ENCODE measurements at regions not wholly inside any gene's neighbourhood (a gene's known extent, or its start where the extent isn't known, plus 50 kb on each side); places are given as distances from the start of the nearest gene placed in this dataset.

DNA sequence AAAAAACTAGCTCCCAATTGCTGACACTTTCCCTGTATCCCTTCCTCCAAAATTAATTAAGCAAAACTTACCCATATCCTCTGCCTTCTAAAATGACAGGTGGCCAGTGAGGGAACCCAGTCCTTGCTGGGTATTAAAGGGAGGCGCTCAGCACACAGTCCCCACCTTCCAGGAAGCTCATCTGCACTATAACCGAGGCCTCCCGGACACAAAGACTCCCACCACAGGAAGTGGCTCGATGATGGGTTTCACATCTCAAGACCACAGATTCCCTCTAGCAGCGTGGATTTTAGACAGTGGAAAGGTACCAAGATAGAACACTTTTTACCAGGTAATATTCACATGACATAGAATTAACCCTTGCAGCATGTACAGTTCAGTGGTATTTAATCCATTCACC is 126.8 kb upstream of the NCOR2 start:
- no TSS peak for BruUV-seq (replicated peaks)
- in situ Hi-C loops (cut with HindIII; ENCODE audit: low pct_unique_long_range_greater_than_20kb, low sequenced_read_pairs) (no loop called here), intact Hi-C loops (cut with micrococcal nuclease; ENCODE audit: unreplicated experiment) (no loop called here)
- Histone ChIP-seq H3K4me1 (ENCODE audit: control insufficient read depth, insufficient read depth, low read length) (peaks cover 17% of the 10 kb centered on the region), H3K27me3 (ENCODE audit: control insufficient read depth, insufficient read depth, low read length) (no peaks in the 10 kb centered on the region), H3K27ac (ENCODE audit: low read length) (peak overlapping the region; percentile 3; the same call in 1 of the 2 replicates), H3K9me3 (ENCODE audit: control insufficient read depth, insufficient read depth, low read depth, low read length) (peaks cover 7% of the 10 kb centered on the region; the same call in 1 of the 2 replicates), H3K4me3 (ENCODE audit: low read depth in 2 of 2, low read length in 2 of 2) (no peak overlapping the region), H3K36me3 (ENCODE audit: control insufficient read depth, insufficient read depth, low read length) (no peaks in the 10 kb centered on the region)
- no peak for TF ChIP-seq SIN3A (IDR thresholded peaks at IDR 0.05; ENCODE audit: borderline replicate concordance, insufficient read depth, low read depth, low read length)
- ATAC-seq = no peak
- ChIA-PET POLR2A (interaction anchor here (0.7 kb wide), 1 partner anchor 94 kb away, joined by 3 read pairs; no protein-coding TSS in a partner anchor), CTCF (no interaction called here)
- DNase-seq (ENCODE audit: low read depth, low spot score) = no peak

DNA sequence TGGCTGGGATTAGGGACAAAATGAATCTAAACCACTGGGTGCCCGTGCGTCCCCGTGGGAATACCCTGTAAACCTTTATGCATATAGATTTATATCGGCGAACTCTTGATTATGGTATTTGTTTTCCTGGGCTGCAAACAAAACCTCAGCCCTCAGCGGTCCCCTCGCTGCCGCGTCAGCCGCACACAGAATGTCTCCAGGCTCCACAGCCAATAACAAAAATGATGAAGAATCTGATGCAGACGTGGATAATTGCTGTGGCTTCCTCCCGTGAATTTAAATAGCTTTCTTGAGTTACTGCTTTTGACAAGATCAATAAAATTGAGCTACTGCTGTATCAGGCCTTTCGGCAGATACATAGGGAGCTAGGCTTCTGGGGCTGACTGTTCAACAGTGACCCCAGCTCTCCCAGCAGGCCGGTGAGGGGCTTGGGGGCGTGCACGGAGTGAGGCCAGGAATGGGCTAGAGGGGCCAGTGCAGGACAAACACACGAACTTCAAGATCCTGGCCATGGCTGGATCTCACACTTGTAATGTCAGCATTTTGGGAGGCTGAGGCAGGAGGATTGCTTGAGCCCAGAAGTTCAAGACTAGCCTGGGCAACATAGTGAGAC is 125.8 kb upstream of the NCOR2 start:
- peaks cover 23% of the 10 kb centered on the region for H3K4me1 ChIP-seq (ENCODE audit: control insufficient read depth, insufficient read depth, low read length)
- H3K9me3 ChIP-seq (ENCODE audit: control insufficient read depth, insufficient read depth, low read depth, low read length) = peaks cover 7% of the 10 kb centered on the region; the same call in 1 of the 2 replicates
- ATAC-seq (no peak), DNase-seq (ENCODE audit: low read depth, low spot score) (no peak)
- H3K27ac ChIP-seq (ENCODE audit: low read length) = no peak overlapping the region
- in situ Hi-C loops (cut with HindIII; ENCODE audit: low pct_unique_long_range_greater_than_20kb, low sequenced_read_pairs) (no loop called here), intact Hi-C loops (cut with micrococcal nuclease; ENCODE audit: unreplicated experiment) (no loop called here)
- H3K36me3 ChIP-seq (ENCODE audit: control insufficient read depth, insufficient read depth, low read length) = no peaks in the 10 kb centered on the region
- TF ChIP-seq, protein P1, sequence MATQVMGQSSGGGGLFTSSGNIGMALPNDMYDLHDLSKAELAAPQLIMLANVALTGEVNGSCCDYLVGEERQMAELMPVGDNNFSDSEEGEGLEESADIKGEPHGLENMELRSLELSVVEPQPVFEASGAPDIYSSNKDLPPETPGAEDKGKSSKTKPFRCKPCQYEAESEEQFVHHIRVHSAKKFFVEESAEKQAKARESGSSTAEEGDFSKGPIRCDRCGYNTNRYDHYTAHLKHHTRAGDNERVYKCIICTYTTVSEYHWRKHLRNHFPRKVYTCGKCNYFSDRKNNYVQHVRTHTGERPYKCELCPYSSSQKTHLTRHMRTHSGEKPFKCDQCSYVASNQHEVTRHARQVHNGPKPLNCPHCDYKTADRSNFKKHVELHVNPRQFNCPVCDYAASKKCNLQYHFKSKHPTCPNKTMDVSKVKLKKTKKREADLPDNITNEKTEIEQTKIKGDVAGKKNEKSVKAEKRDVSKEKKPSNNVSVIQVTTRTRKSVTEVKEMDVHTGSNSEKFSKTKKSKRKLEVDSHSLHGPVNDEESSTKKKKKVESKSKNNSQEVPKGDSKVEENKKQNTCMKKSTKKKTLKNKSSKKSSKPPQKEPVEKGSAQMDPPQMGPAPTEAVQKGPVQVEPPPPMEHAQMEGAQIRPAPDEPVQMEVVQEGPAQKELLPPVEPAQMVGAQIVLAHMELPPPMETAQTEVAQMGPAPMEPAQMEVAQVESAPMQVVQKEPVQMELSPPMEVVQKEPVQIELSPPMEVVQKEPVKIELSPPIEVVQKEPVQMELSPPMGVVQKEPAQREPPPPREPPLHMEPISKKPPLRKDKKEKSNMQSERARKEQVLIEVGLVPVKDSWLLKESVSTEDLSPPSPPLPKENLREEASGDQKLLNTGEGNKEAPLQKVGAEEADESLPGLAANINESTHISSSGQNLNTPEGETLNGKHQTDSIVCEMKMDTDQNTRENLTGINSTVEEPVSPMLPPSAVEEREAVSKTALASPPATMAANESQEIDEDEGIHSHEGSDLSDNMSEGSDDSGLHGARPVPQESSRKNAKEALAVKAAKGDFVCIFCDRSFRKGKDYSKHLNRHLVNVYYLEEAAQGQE (IDR thresholded peaks at IDR 0.05; ENCODE audit: insufficient read depth in 1 of 2, low read depth in 2 of 2, low read length in 1 of 2) = no peak
- TF ChIP-seq SIN3A (IDR thresholded peaks at IDR 0.05; ENCODE audit: borderline replicate concordance, insufficient read depth, low read depth, low read length) (no peak), POLR2AphosphoS5 (IDR thresholded peaks at IDR 0.05; ENCODE audit: low read depth, low read length) (no peak), TCF7L2 (IDR thresholded peaks at IDR 0.05; ENCODE audit: low read depth, low read length) (no peak)
- BruUV-seq (replicated peaks) = no TSS peak
- H3K27me3 ChIP-seq (ENCODE audit: control insufficient read depth, insufficient read depth, low read length) = no peaks in the 10 kb centered on the region
- POLR2A ChIA-PET = interaction anchor here (0.7 kb wide), 1 partner anchor 93 kb away, joined by 3 read pairs; no protein-coding TSS in a partner anchor
- CTCF ChIA-PET = interaction anchor here (0.6 kb wide), 1 partner anchor 10 kb away, joined by 7 read pairs; no protein-coding TSS in a partner anchor
- no peak overlapping the region for H3K4me3 ChIP-seq (ENCODE audit: low read depth in 2 of 2, low read length in 2 of 2)

DNA sequence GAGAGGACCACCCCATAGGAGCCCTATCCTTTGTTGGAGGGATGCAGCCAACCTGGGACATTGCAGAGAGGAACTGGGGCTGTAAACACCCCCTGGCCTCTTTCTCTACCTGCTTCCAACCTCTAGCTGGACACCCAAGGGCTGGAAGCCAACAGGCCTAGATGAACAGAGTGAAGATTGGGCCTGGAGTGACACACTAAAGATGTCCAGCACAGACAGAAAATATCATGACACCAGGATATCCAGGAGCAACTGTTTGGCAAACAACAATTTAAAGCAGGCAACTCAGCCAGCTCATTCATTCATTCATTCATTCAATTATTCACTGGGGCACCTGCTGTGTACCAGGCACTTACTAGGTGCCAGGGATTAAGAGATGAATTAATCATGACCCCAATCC is 125.0 kb upstream of the NCOR2 start:
- TF ChIP-seq, protein P1 (IDR thresholded peaks at IDR 0.05; ENCODE audit: insufficient read depth in 1 of 2, low read depth in 2 of 2, low read length in 1 of 2) = no peak
- TF ChIP-seq TCF7L2 (IDR thresholded peaks at IDR 0.05; ENCODE audit: low read depth, low read length) (no peak), SIN3A (IDR thresholded peaks at IDR 0.05; ENCODE audit: borderline replicate concordance, insufficient read depth, low read depth, low read length) (no peak), POLR2AphosphoS5 (IDR thresholded peaks at IDR 0.05; ENCODE audit: low read depth, low read length) (no peak)
- TF ChIP-seq, protein P2, sequence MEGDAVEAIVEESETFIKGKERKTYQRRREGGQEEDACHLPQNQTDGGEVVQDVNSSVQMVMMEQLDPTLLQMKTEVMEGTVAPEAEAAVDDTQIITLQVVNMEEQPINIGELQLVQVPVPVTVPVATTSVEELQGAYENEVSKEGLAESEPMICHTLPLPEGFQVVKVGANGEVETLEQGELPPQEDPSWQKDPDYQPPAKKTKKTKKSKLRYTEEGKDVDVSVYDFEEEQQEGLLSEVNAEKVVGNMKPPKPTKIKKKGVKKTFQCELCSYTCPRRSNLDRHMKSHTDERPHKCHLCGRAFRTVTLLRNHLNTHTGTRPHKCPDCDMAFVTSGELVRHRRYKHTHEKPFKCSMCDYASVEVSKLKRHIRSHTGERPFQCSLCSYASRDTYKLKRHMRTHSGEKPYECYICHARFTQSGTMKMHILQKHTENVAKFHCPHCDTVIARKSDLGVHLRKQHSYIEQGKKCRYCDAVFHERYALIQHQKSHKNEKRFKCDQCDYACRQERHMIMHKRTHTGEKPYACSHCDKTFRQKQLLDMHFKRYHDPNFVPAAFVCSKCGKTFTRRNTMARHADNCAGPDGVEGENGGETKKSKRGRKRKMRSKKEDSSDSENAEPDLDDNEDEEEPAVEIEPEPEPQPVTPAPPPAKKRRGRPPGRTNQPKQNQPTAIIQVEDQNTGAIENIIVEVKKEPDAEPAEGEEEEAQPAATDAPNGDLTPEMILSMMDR (IDR thresholded peaks at IDR 0.05) = no peak
- H3K27me3 ChIP-seq (ENCODE audit: control insufficient read depth, insufficient read depth, low read length) = no peaks in the 10 kb centered on the region
- POLR2A ChIA-PET = interaction anchor here (0.7 kb wide), 1 partner anchor 23 kb away, joined by 3 read pairs; no protein-coding TSS in a partner anchor
- peaks cover 31% of the 10 kb centered on the region for H3K4me1 ChIP-seq (ENCODE audit: control insufficient read depth, insufficient read depth, low read length)
- H3K36me3 ChIP-seq (ENCODE audit: control insufficient read depth, insufficient read depth, low read length) = no peaks in the 10 kb centered on the region
- in situ Hi-C loops (cut with HindIII; ENCODE audit: low pct_unique_long_range_greater_than_20kb, low sequenced_read_pairs) (no loop called here), intact Hi-C loops (cut with micrococcal nuclease; ENCODE audit: unreplicated experiment) (no loop called here)
- no peak for ATAC-seq
- CTCF ChIA-PET = interaction anchor here (0.6 kb wide), 1 partner anchor 10 kb away, joined by 7 read pairs; no protein-coding TSS in a partner anchor
- H3K4me3 ChIP-seq (ENCODE audit: low read depth in 2 of 2, low read length in 2 of 2) = no peak overlapping the region
- H3K9me3 ChIP-seq (ENCODE audit: control insufficient read depth, insufficient read depth, low read depth, low read length) = peaks cover 7% of the 10 kb centered on the region; the same call in 1 of the 2 replicates
- peak overlapping the region; percentile 49; the same call in 1 of the 2 replicates for H3K27ac ChIP-seq (ENCODE audit: low read length)
- BruUV-seq (replicated peaks) = no TSS peak
- no peak for DNase-seq (ENCODE audit: low read depth, low spot score)

All from Panc1 (cell line).